ENCODE measurements at regions not wholly inside any gene's neighbourhood (a gene's known extent, or its start where the extent isn't known, plus 50 kb on each side); places are given as distances from the start of the nearest gene placed in this dataset.

DNA sequence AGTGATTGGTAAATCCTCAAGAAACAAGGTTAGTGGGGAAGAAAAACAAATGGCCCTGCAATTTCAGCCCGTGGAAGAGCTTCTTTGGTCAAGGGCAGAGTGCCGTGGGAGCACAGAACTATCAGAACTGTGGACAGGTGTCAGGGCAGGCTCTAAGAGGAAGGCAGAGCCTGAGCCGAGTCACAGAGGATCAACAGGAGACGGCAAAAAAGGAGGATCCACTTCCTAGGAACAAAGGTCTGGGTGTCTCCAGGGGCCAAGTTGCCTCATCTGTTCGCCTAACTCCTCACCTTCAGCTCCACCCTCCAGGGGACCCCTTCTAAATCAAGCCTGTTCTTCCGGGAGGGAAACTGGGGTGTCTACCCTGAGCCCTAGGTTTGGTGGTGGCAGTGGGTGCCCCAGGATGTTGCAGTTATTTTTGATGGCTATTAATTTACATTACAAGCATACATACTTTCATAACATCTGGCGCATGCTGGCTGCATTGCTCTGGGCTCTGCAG lies 88.0 kb downstream of the FEM1C start:
- no peak overlapping the region for H2AFZ ChIP-seq (ENCODE audit: low read length)
- no peak overlapping the region for H3K9ac ChIP-seq (ENCODE audit: extremely low read depth, insufficient read length, low read length)
- peaks cover 5 to 6% of the 10 kb centered on the region in 2 experiments; a peak in 3 of 4 replicates for H3K4me1 Mint-ChIP-seq

More for the DNA sequence above, 88.0 kb downstream of the FEM1C start:
- no peak overlapping the region for H3K27ac Mint-ChIP-seq
- Histone ChIP-seq H3K23me2 (ENCODE audit: insufficient read length, low read depth, low read length, poor library complexity, severe bottlenecking) (no peaks in the 10 kb centered on the region), H3K4me2 (ENCODE audit: insufficient read depth, insufficient read length, low read length) (no peak overlapping the region), H4K5ac (ENCODE audit: insufficient read length, low read depth, low read length) (no peak overlapping the region), H3T11ph (ENCODE audit: low read length) (no peak overlapping the region), H3K79me1 (ENCODE audit: insufficient read depth, low read depth, low read length, poor library complexity, severe bottlenecking) (no peaks in the 10 kb centered on the region), H3K14ac (ENCODE audit: insufficient read depth, low read length) (no peak overlapping the region), H2BK15ac (ENCODE audit: low read depth, low read length) (no peak overlapping the region), H3K79me2 (ENCODE audit: insufficient read depth, low read length) (no peaks in the 10 kb centered on the region), H4K8ac (replicated peaks; ENCODE audit: insufficient read length, low read depth, low read length) (no peak overlapping the region), H2BK20ac (ENCODE audit: low read depth, low read length, poor library complexity, severe bottlenecking) (no peak overlapping the region), H3K18ac (ENCODE audit: insufficient read length, low read depth, low read length) (no peak overlapping the region), H3K27ac (ENCODE audit: insufficient read length, low read depth, low read length) (no peak overlapping the region), H3K27me3 (ENCODE audit: insufficient read depth, low read length) (no peaks in the 10 kb centered on the region), H3K23ac (ENCODE audit: insufficient read length, low read depth, low read length) (no peak overlapping the region), H2BK12ac (ENCODE audit: insufficient read length, low read depth, low read length) (no peak overlapping the region), H3K4ac (ENCODE audit: low read depth, low read length) (no peak overlapping the region), H3K4me1 (ENCODE audit: insufficient read depth, low read length) (peaks cover 5% of the 10 kb centered on the region; the same call in 1 of the 2 replicates), H3K9me3 (ENCODE audit: control insufficient read depth, low read depth, low read length) (no peaks in the 10 kb centered on the region), H4K20me1 (ENCODE audit: control insufficient read depth, insufficient read depth, insufficient read length) (no peaks in the 10 kb centered on the region), H3K56ac (ENCODE audit: insufficient read length, low read depth, low read length) (no peak overlapping the region), H4K91ac (ENCODE audit: insufficient read length, low read depth, low read length) (no peak overlapping the region), H2AK5ac (ENCODE audit: insufficient read length, low read length) (no peak overlapping the region), H2BK120ac (ENCODE audit: low read depth, low read length, poor library complexity, severe bottlenecking) (no peak overlapping the region), H2BK5ac (ENCODE audit: insufficient read length, low read length) (no peak overlapping the region)
- no peaks in the 10 kb centered on the region; a peak in 1 of 5 replicates for H3K9me3 Mint-ChIP-seq
- no peak for DNase-seq
- H3K36me3 Mint-ChIP-seq (ENCODE audit: insufficient read depth in 1 of 3, low read depth in 3 of 3) = no peaks in the 10 kb centered on the region
- no peak overlapping the region for H3K4me3 Mint-ChIP-seq
- TF ChIP-seq, protein P1, sequence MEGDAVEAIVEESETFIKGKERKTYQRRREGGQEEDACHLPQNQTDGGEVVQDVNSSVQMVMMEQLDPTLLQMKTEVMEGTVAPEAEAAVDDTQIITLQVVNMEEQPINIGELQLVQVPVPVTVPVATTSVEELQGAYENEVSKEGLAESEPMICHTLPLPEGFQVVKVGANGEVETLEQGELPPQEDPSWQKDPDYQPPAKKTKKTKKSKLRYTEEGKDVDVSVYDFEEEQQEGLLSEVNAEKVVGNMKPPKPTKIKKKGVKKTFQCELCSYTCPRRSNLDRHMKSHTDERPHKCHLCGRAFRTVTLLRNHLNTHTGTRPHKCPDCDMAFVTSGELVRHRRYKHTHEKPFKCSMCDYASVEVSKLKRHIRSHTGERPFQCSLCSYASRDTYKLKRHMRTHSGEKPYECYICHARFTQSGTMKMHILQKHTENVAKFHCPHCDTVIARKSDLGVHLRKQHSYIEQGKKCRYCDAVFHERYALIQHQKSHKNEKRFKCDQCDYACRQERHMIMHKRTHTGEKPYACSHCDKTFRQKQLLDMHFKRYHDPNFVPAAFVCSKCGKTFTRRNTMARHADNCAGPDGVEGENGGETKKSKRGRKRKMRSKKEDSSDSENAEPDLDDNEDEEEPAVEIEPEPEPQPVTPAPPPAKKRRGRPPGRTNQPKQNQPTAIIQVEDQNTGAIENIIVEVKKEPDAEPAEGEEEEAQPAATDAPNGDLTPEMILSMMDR (conservative IDR thresholded peaks at IDR 0.05) = no peak
- H3K27me3 Mint-ChIP-seq (ENCODE audit: low read depth) = no peaks in the 10 kb centered on the region
- no CpG with 5 or more reads among the region's 7 CpGs for WGBS (ENCODE audit: extremely low coverage, insufficient read length, low lambda C conversion rate)
